ENCODE measurements at regions not wholly inside any gene's neighbourhood (a gene's known extent, or its start where the extent isn't known, plus 50 kb on each side); places are given as distances from the start of the nearest gene placed in this dataset.

DNA sequence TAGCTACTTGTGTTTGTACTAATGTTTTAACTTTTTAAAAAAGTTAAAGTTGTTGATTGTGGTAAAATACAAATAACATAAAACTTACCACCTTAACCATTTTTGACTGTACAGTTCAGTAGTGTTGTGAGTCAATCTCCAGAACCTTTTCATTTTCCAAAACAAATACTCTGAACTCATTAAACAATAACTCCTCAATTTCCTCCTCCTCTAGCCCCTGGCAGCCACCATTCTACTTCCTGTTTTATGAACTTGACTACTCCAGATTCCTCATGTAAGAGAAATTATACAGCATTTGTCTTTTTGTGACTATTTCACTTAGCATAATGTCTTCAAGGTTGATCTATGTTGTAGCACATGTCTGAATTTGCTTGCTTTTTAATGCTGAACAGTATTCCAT, 299.1 kb upstream of the AMIGO2 start:
- Histone ChIP-seq H3K4me3 (replicated peaks in 1 of 3; ENCODE audit: low read depth in 2 of 3, low read length in 3 of 3) (no peak overlapping the region), H3K4me1 (ENCODE audit: control insufficient read depth in 1 of 2, insufficient read depth in 2 of 2, low read length in 2 of 2) (peaks cover 0 to 7% of the 10 kb centered on the region in 2 donors), H3K27me3 (ENCODE audit: control insufficient read depth in 2 of 2, insufficient read depth in 2 of 2, low read length in 2 of 2) (no peaks in the 10 kb centered on the region), H3K36me3 (replicated peaks in 1 of 2; ENCODE audit: control insufficient read depth in 1 of 2, insufficient read depth in 2 of 2, low read length in 2 of 2) (no peaks in the 10 kb centered on the region), H3K9me3 (replicated peaks in 1 of 2; ENCODE audit: control insufficient read depth in 1 of 2, insufficient read depth in 1 of 2, low read length in 2 of 2) (no peaks in the 10 kb centered on the region), H3K4me2 (replicated peaks; ENCODE audit: extremely low read depth, low read length, poor library complexity, severe bottlenecking) (no peak overlapping the region), H2AFZ (ENCODE audit: insufficient read depth, low read depth, low read length, poor library complexity, severe bottlenecking) (no peak overlapping the region), H3K27ac (ENCODE audit: low read depth in 1 of 2, low read length in 2 of 2) (no peak overlapping the region), H3K79me2 (ENCODE audit: insufficient read depth, low read length) (no peaks in the 10 kb centered on the region), H3K9ac (ENCODE audit: insufficient read depth, low read length, poor library complexity, severe bottlenecking) (no peak overlapping the region), H4K20me1 (ENCODE audit: insufficient read depth, low read length) (no peaks in the 10 kb centered on the region)
- Mint-ChIP-seq H3K4me3 (no peak overlapping the region), H3K27ac (no peak overlapping the region), H3K27me3 (ENCODE audit: low read depth in 3 of 3) (peaks cover 0 to 4% (median 1%) of the 10 kb centered on the region in 3 donors), H3K9me3 (peaks cover 0 to 3% (median 0%) of the 10 kb centered on the region in 7 donors), H3K36me3 (no peaks in the 10 kb centered on the region), H3K4me1 (peaks cover 9% of the 10 kb centered on the region)
- intact Hi-C loops (cut with micrococcal nuclease) = no loop called here
- peak in 1 of 3 donors; percentile 32 for DNase-seq
- TF ChIP-seq, protein P1, sequence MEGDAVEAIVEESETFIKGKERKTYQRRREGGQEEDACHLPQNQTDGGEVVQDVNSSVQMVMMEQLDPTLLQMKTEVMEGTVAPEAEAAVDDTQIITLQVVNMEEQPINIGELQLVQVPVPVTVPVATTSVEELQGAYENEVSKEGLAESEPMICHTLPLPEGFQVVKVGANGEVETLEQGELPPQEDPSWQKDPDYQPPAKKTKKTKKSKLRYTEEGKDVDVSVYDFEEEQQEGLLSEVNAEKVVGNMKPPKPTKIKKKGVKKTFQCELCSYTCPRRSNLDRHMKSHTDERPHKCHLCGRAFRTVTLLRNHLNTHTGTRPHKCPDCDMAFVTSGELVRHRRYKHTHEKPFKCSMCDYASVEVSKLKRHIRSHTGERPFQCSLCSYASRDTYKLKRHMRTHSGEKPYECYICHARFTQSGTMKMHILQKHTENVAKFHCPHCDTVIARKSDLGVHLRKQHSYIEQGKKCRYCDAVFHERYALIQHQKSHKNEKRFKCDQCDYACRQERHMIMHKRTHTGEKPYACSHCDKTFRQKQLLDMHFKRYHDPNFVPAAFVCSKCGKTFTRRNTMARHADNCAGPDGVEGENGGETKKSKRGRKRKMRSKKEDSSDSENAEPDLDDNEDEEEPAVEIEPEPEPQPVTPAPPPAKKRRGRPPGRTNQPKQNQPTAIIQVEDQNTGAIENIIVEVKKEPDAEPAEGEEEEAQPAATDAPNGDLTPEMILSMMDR (IDR thresholded peaks at IDR 0.05) = no peak

DNA sequence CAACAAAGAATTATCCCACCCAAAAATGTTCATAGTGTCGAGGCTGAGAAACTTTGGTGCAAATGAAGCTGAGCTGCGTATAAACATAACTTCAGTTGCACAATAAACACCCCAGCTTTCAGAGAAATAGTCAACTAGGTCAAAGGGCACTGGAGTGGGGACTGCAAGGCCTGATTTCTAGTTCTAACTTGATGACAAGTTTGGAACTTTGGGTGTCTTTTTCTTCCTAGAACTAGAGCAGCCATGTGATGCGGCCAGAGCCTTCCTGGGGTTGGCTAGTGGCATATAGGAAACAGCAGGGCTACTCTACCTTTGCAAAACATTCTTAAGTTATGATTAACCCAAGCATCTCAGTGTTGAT, 298.4 kb upstream of the AMIGO2 start:
- H3K79me2 ChIP-seq (ENCODE audit: insufficient read depth, low read length) = no peaks in the 10 kb centered on the region
- H3K4me1 Mint-ChIP-seq = peaks cover 8% of the 10 kb centered on the region
- H3K36me3 ChIP-seq (replicated peaks in 1 of 2; ENCODE audit: control insufficient read depth in 1 of 2, insufficient read depth in 2 of 2, low read length in 2 of 2) = no peaks in the 10 kb centered on the region
- H3K36me3 Mint-ChIP-seq = no peaks in the 10 kb centered on the region
- no peaks in the 10 kb centered on the region for H3K9me3 ChIP-seq (replicated peaks in 1 of 2; ENCODE audit: control insufficient read depth in 1 of 2, insufficient read depth in 1 of 2, low read length in 2 of 2)
- no peak overlapping the region for H3K9ac ChIP-seq (ENCODE audit: insufficient read depth, low read length, poor library complexity, severe bottlenecking)
- H2AFZ ChIP-seq (ENCODE audit: insufficient read depth, low read depth, low read length, poor library complexity, severe bottlenecking) = no peak overlapping the region
- no peak overlapping the region for H3K4me3 ChIP-seq (replicated peaks in 1 of 3; ENCODE audit: low read depth in 2 of 3, low read length in 3 of 3)
- intact Hi-C loops (cut with micrococcal nuclease) = no loop called here
- no peak overlapping the region for H3K27ac ChIP-seq (ENCODE audit: low read depth in 1 of 2, low read length in 2 of 2)
- H4K20me1 ChIP-seq (ENCODE audit: insufficient read depth, low read length) = no peaks in the 10 kb centered on the region
- no peak for DNase-seq
- WGBS (ENCODE audit: insufficient coverage) = no CpG with 5 or more reads among the region's 3 CpGs
- peaks cover 0 to 3% (median 0%) of the 10 kb centered on the region in 7 donors for H3K9me3 Mint-ChIP-seq
- no peaks in the 10 kb centered on the region for H3K27me3 ChIP-seq (ENCODE audit: control insufficient read depth in 2 of 2, insufficient read depth in 2 of 2, low read length in 2 of 2)
- H3K27ac Mint-ChIP-seq = no peak overlapping the region
- H3K4me1 ChIP-seq (ENCODE audit: control insufficient read depth in 1 of 2, insufficient read depth in 2 of 2, low read length in 2 of 2) = peaks cover 0 to 7% of the 10 kb centered on the region in 2 donors
- no peak overlapping the region for H3K4me3 Mint-ChIP-seq
- H3K4me2 ChIP-seq (replicated peaks; ENCODE audit: extremely low read depth, low read length, poor library complexity, severe bottlenecking) = no peak overlapping the region
- TF ChIP-seq, protein P1 (IDR thresholded peaks at IDR 0.05) = no peak
- H3K27me3 Mint-ChIP-seq (ENCODE audit: low read depth in 3 of 3) = peaks cover 1 to 5% (median 1%) of the 10 kb centered on the region in 3 donors

Data from CD14-positive monocyte (primary cell).